ENCODE measurements at regions not wholly inside any gene's neighbourhood (a gene's known extent, or its start where the extent isn't known, plus 50 kb on each side); places are given as distances from the start of the nearest gene placed in this dataset.

DNA sequence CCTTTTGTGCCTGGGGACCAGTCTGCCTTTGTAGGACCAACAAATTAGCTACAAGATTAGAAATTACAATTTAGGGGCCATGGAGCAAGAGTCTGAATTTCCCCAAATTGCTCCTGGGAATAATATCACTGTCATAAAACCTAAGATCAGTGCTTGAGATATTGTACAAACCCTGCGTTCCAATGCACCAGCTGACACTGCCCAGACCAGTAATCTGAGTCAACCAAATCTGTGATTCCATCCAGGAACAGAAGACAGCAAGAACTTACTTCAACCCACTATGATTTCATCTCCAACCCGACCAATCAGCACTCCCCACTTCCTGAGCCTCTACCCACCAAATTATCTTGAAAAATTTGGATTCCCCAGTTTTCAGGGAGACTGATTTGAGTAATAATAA, 1305.0 kb upstream of the NRXN1 start:
- H3K36me3 Mint-ChIP-seq: no peaks in the 10 kb centered on the region
- no peaks in the 10 kb centered on the region for H3K27me3 Mint-ChIP-seq
- DNase-seq (ENCODE audit: low spot score) (no peak), ATAC-seq (no peak)
- peaks cover 7% of the 10 kb centered on the region for H3K9me3 Mint-ChIP-seq
- H3K4me1 Mint-ChIP-seq (ENCODE audit: low read depth in 2 of 2): no peaks in the 10 kb centered on the region
- no peak overlapping the region for H3K4me3 Mint-ChIP-seq
- no peak overlapping the region for H3K27ac Mint-ChIP-seq

- Mint-ChIP-seq H3K4me3 (no peak overlapping the region), H3K27ac (no peak overlapping the region), H3K4me1 (ENCODE audit: low read depth in 2 of 2) (no peaks in the 10 kb centered on the region), H3K36me3 (no peaks in the 10 kb centered on the region), H3K9me3 (peaks cover 9% of the 10 kb centered on the region), H3K27me3 (no peaks in the 10 kb centered on the region)
- DNase-seq (ENCODE audit: low spot score): no peak
- ATAC-seq: no peak
These were observed 1303.8 kb upstream of the NRXN1 start for GRCh38 chr2:52335727-52336126.

- no peak for ATAC-seq
- no peak for DNase-seq (ENCODE audit: low spot score)
- no peak overlapping the region for H3K4me3 Mint-ChIP-seq
- H3K4me1 Mint-ChIP-seq (ENCODE audit: low read depth in 2 of 2): no peaks in the 10 kb centered on the region
- peaks cover 5% of the 10 kb centered on the region for H3K9me3 Mint-ChIP-seq
- H3K36me3 Mint-ChIP-seq: no peaks in the 10 kb centered on the region
- no peaks in the 10 kb centered on the region for H3K27me3 Mint-ChIP-seq
- no peak overlapping the region for H3K27ac Mint-ChIP-seq
These were observed 1302.3 kb upstream of the NRXN1 start for GRCh38 chr2:52334185-52334584.

DNA sequence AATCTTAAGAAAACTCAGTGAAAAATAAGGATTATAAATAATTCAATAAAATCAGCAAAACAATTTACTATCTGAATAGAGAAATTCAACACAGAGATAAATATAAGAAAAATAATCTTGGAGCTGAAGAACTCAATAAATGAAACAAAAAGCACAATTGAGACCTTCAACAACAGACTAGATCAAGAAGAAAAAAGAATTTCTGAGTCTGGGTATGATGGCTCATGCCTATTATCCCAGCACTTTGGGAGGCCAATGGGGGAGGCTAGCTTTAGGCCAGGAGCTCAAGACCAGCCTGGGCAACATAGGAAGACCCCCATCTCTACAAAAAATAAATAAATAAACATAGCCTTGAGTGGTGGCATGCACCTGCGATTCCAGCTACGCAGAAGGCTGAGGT, 1295.7 kb upstream of the NRXN1 start:
- Mint-ChIP-seq H3K27ac (no peak overlapping the region), H3K4me3 (no peak overlapping the region), H3K4me1 (ENCODE audit: low read depth in 2 of 2) (no peaks in the 10 kb centered on the region), H3K36me3 (no peaks in the 10 kb centered on the region), H3K27me3 (no peaks in the 10 kb centered on the region), H3K9me3 (peaks cover 16% of the 10 kb centered on the region)
- DNase-seq (ENCODE audit: low spot score): no peak
- no peak for ATAC-seq

DNA sequence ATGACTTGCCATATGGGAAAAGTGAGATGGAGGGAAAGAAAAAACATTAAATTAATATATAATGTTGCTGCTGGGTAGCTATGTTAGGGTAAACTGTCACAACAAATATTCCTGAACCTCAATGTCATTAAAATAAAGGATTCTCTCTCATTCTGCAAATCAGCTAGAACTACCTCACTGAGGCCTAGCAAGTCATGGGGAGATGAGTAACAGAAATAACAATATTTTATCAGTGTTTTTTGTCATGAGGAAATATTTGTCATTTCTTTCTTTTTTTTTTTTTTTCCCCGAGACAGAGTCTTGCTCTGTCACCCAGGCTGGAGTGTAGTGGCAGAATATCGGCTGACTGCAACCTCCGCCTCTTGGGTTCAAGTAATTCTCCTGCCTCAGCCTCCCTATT, 1282.3 kb upstream of the NRXN1 start:
- H3K36me3 Mint-ChIP-seq: no peaks in the 10 kb centered on the region
- H3K27ac Mint-ChIP-seq: no peak overlapping the region
- peaks cover 3% of the 10 kb centered on the region for H3K9me3 Mint-ChIP-seq
- H3K27me3 Mint-ChIP-seq: no peaks in the 10 kb centered on the region
- no peak overlapping the region for H3K4me3 Mint-ChIP-seq
- DNase-seq (ENCODE audit: low spot score): no peak
- H3K4me1 Mint-ChIP-seq (ENCODE audit: low read depth in 2 of 2): no peaks in the 10 kb centered on the region
- no peak for ATAC-seq

GRCh38 chr2:52312486-52312885, 1280.6 kb upstream of the NRXN1 start:
- H3K4me3 Mint-ChIP-seq: no peak overlapping the region
- H3K27me3 Mint-ChIP-seq: no peaks in the 10 kb centered on the region
- H3K27ac Mint-ChIP-seq: no peak overlapping the region
- ATAC-seq: no peak
- no peaks in the 10 kb centered on the region for H3K36me3 Mint-ChIP-seq
- peaks cover 4% of the 10 kb centered on the region for H3K9me3 Mint-ChIP-seq
- DNase-seq (ENCODE audit: low spot score): no peak
- no peaks in the 10 kb centered on the region for H3K4me1 Mint-ChIP-seq (ENCODE audit: low read depth in 2 of 2)

DNA sequence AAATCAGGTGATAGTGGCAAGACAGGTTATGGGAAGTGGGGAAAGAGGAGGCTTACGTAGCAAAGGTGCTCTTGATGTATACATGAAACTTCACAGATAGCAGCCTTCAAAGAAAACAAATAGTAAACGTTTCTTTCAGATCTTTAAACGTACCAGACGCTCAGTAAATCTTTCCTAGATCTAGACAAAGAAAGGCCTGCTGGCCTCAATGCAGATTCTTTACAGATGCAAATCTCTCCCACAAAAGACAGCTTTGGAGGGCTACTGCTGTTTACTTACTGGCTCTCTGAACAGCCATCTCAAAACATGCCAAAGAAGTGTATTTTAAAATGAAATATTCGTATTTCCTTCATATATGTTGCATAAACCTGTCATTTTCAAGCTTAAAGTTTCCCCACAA, 1279.9 kb upstream of the NRXN1 start:
- ATAC-seq: no peak
- Mint-ChIP-seq H3K27me3 (no peaks in the 10 kb centered on the region), H3K4me3 (no peak overlapping the region), H3K4me1 (ENCODE audit: low read depth in 2 of 2) (no peaks in the 10 kb centered on the region), H3K9me3 (peaks cover 4% of the 10 kb centered on the region), H3K36me3 (no peaks in the 10 kb centered on the region), H3K27ac (no peak overlapping the region)
- DNase-seq (ENCODE audit: low spot score): no peak

GRCh38 chr2:52308156-52308555, 1276.2 kb upstream of the NRXN1 start:
- DNase-seq (ENCODE audit: low spot score) (no peak), ATAC-seq (no peak)
- Mint-ChIP-seq H3K36me3 (peaks cover 6% of the 10 kb centered on the region), H3K4me3 (no peak overlapping the region), H3K4me1 (ENCODE audit: low read depth in 2 of 2) (no peaks in the 10 kb centered on the region), H3K27me3 (no peaks in the 10 kb centered on the region), H3K9me3 (peaks cover 15% of the 10 kb centered on the region), H3K27ac (no peak overlapping the region)

- H3K4me1 Mint-ChIP-seq (ENCODE audit: low read depth in 2 of 2): no peaks in the 10 kb centered on the region
- ATAC-seq (no peak), DNase-seq (ENCODE audit: low spot score) (no peak)
- H3K4me3 Mint-ChIP-seq: no peak overlapping the region
- no peaks in the 10 kb centered on the region for H3K27me3 Mint-ChIP-seq
- peaks cover 4% of the 10 kb centered on the region for H3K36me3 Mint-ChIP-seq
- H3K9me3 Mint-ChIP-seq: peaks cover 11% of the 10 kb centered on the region
- H3K27ac Mint-ChIP-seq: no peak overlapping the region
These were observed 1262.7 kb upstream of the NRXN1 start for GRCh38 chr2:52294628-52295027.

DNA sequence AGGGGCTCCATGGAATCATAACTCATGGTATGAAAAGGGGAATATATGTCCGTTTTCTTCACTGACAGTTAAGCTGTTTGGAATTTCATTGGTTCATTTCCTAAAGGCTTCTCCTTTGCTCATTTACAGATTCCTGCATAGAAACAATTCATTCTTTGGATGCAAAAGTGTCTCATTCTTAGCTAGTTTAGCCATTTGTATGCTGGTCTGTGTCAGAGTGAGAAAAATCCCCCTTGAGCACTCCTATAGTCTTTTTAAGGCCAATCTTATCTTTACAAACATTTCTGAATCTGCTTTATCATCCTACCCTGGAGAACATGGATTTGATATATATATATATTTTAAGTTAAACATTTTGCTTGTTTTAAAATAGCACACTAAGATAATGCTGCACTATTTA, 1260.9 kb upstream of the NRXN1 start:
- Mint-ChIP-seq H3K36me3 (peaks cover 3% of the 10 kb centered on the region), H3K27me3 (no peaks in the 10 kb centered on the region), H3K9me3 (peaks cover 3% of the 10 kb centered on the region), H3K4me3 (no peak overlapping the region), H3K4me1 (ENCODE audit: low read depth in 2 of 2) (no peaks in the 10 kb centered on the region), H3K27ac (no peak overlapping the region)
- no peak for DNase-seq (ENCODE audit: low spot score)
- no peak for ATAC-seq

- Mint-ChIP-seq H3K27ac (no peak overlapping the region), H3K4me1 (ENCODE audit: low read depth in 2 of 2) (no peaks in the 10 kb centered on the region), H3K4me3 (no peak overlapping the region), H3K9me3 (peaks cover 5% of the 10 kb centered on the region), H3K36me3 (peaks cover 8% of the 10 kb centered on the region), H3K27me3 (no peaks in the 10 kb centered on the region)
- ATAC-seq: no peak
- no peak for DNase-seq (ENCODE audit: low spot score)
These were observed 1257.8 kb upstream of the NRXN1 start for GRCh38 chr2:52289741-52290140.

DNA sequence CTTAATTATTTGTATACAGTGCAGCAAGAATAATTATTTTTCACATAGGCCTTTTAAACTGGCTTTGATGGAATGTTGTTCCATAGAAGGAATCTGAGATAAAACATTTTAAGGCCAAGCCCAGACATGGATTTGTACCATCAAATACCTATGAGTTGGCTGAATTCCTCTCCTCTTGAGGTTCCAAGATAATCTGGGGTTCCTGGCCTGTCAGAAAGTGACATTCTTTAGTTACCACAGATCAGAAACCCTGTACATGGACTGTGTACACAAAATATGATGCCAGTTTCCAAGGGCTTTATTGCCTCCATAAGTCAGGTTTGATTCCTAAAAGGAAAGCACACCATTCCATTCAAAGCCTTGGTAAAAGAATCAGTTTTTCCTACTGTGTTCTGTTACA, 1256.7 kb upstream of the NRXN1 start:
- Mint-ChIP-seq H3K4me3 (no peak overlapping the region), H3K36me3 (peaks cover 8% of the 10 kb centered on the region), H3K27ac (no peak overlapping the region), H3K9me3 (peaks cover 7% of the 10 kb centered on the region), H3K27me3 (no peaks in the 10 kb centered on the region), H3K4me1 (ENCODE audit: low read depth in 2 of 2) (no peaks in the 10 kb centered on the region)
- DNase-seq (ENCODE audit: low spot score) (no peak), ATAC-seq (no peak)

- DNase-seq (ENCODE audit: low spot score): no peak
- H3K9me3 Mint-ChIP-seq: peaks cover 28% of the 10 kb centered on the region
- peaks cover 24% of the 10 kb centered on the region for H3K36me3 Mint-ChIP-seq
- no peaks in the 10 kb centered on the region for H3K4me1 Mint-ChIP-seq (ENCODE audit: low read depth in 2 of 2)
- H3K27me3 Mint-ChIP-seq: no peaks in the 10 kb centered on the region
- no peak overlapping the region for H3K4me3 Mint-ChIP-seq
- ATAC-seq: no peak
- no peak overlapping the region for H3K27ac Mint-ChIP-seq
These were observed 1238.0 kb upstream of the NRXN1 start for GRCh38 chr2:52269696-52270485.

GRCh38 chr2:52264911-52265310, 1233.0 kb upstream of the NRXN1 start:
- Mint-ChIP-seq H3K4me3 (no peak overlapping the region), H3K9me3 (peaks cover 25% of the 10 kb centered on the region), H3K27ac (no peak overlapping the region), H3K27me3 (no peaks in the 10 kb centered on the region), H3K4me1 (ENCODE audit: low read depth in 2 of 2) (no peaks in the 10 kb centered on the region), H3K36me3 (peaks cover 11% of the 10 kb centered on the region)
- DNase-seq (ENCODE audit: low spot score) (no peak), ATAC-seq (no peak)

DNA sequence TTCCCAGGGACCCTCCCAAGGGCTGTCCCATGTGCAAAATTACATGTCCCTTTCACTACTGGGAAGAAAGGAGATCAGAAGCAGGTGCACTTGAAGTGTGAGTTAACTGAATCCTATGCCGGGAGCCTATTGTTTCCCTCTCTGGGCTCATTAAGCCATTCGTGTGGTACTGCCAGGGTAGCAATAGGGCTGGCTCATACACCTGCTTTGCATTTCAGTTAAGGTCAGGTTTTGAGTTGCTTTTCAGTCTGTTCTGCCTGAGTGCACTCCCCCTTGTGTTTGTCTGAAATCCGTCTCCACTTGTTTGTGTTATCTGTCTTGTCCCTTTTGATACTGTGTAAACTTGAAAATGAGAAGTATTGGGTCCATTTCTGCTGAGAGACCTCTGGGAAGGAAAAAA, 1232.6 kb upstream of the NRXN1 start:
- peaks cover 11% of the 10 kb centered on the region for H3K36me3 Mint-ChIP-seq
- DNase-seq (ENCODE audit: low spot score) (no peak), ATAC-seq (no peak)
- H3K9me3 Mint-ChIP-seq: peaks cover 25% of the 10 kb centered on the region
- H3K4me3 Mint-ChIP-seq: no peak overlapping the region
- H3K27me3 Mint-ChIP-seq: no peaks in the 10 kb centered on the region
- no peak overlapping the region for H3K27ac Mint-ChIP-seq
- H3K4me1 Mint-ChIP-seq (ENCODE audit: low read depth in 2 of 2): no peaks in the 10 kb centered on the region

Data from natural killer cell treated with Interleukin-12 subunit alpha and Interleukin-12 subunit beta and Interleukin-15 and Interleukin-18, amount 100 ng/mL, for 72 hours (primary cell).